Dendritic cell treated with granulocyte-macrophage colony-stimulating factor and Interleukin-4, amounts not matched to agents 40 ng/mL and 50 ng/mL, for 4 days (primary cell): ENCODE measurements at regions not wholly inside any gene's neighbourhood (a gene's known extent, or its start where the extent isn't known, plus 50 kb on each side); places are given as distances from the start of the nearest gene placed in this dataset.

ENCODE experiments used
- H3K27ac Mint-ChIP-seq: one replicate; pipeline ENCODE4 v1.8.0; 2022; ENCODE audit warnings: mild to moderate bottlenecking, mixed read lengths
- H3K27me3 Mint-ChIP-seq: one replicate; pipeline ENCODE4 v1.8.0; 2022; ENCODE audit warnings: mild to moderate bottlenecking, mixed read lengths
- H3K36me3 Mint-ChIP-seq: one replicate; pipeline ENCODE4 v1.8.0; 2022; ENCODE audit warnings: low read depth, mixed read lengths
- H3K4me1 Mint-ChIP-seq: one replicate; pipeline ENCODE4 v1.8.0; 2022; ENCODE audit warnings: low read depth, mixed read lengths
- H3K4me3 Mint-ChIP-seq: one replicate; pipeline ENCODE4 v1.8.0; 2022; ENCODE audit warnings: mild to moderate bottlenecking, moderate library complexity, mixed read lengths
- H3K9me3 Mint-ChIP-seq: one replicate; pipeline ENCODE4 v1.8.0; 2022; ENCODE audit warnings: mixed read lengths
- intact Hi-C: fragments of 100-400 bp; cut with micrococcal nuclease; formaldehyde crosslinking; loops from one replicate; pipeline ENCODE4 v1.15.0; 2022

DNA sequence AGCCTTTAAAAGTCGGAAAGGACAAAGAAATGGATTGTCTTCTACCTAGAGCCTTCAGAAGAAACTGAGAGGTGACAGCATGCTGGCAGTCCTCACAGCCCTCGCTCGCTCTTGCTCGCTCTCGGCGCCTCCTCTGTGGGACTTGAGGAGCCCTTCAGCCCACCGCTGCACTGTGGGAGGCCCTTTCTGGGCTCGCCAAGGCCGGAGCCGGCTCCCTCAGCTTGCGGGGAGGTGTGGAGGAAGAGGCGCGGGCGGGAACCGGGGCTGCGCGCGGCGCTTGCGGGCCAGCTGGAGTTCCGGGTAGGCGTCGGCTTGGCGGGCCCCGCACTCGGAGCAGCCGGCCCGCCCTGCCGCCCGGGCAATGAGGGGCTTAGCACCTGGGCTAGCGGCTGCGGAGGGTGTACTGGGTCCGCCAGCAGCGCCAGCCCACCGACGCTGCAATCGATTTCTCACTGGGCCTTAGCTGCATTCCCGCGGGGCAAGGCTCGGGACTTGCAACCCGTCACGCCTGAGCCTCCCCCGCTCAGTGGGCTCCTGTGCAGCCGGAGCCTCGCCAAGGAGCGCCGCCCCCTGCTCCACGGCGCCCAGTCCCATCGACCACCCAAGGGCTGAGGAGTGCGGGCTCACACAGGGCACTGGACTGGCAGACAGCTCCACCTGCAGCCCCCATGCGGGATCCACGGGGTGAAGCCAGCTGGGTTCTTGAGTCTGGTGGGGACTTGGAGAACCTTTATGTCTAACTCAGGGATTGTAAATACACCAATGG is 953.8 kb upstream of the GBE1 start:
- Mint-ChIP-seq H3K27ac (no peak overlapping the region), H3K27me3 (no peaks in the 10 kb centered on the region), H3K4me3 (no peak overlapping the region), H3K4me1 (no peaks in the 10 kb centered on the region), H3K9me3 (peaks cover 61% of the 10 kb centered on the region), H3K36me3 (no peaks in the 10 kb centered on the region)
- intact Hi-C loops = no loop called here

DNA sequence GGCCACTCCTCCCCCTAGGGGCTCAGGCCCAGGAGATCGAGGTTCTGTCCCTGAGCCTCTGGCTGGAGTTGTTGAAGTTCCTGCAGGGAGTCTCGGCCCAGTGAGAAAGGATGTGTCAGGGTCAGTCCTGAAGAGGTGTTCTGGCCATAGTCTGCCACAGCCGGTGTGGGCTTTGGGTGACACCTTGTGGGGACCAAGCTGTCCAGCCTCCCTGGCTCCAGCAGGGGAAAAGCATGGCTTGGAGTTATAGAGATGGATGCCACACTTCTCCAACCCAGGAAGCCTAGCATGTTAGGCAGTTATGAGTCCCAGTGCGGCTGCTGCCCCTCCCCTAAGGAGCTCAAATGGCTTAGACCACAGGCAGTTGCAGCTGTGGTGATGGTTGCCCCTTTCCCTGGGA is 945.6 kb upstream of the GBE1 start:
- intact Hi-C loops = no loop called here
- Mint-ChIP-seq H3K27me3 (no peaks in the 10 kb centered on the region), H3K4me3 (no peak overlapping the region), H3K4me1 (no peaks in the 10 kb centered on the region), H3K27ac (no peak overlapping the region), H3K36me3 (no peaks in the 10 kb centered on the region), H3K9me3 (peaks cover 53% of the 10 kb centered on the region)

- Mint-ChIP-seq H3K36me3 (no peaks in the 10 kb centered on the region), H3K27me3 (no peaks in the 10 kb centered on the region), H3K4me3 (no peak overlapping the region), H3K27ac (no peak overlapping the region), H3K9me3 (peaks cover 17% of the 10 kb centered on the region), H3K4me1 (no peaks in the 10 kb centered on the region)
- intact Hi-C loops = no loop called here
Observed at GRCh38 chr3:82685761-82686160, 924.3 kb upstream of the GBE1 start.

DNA sequence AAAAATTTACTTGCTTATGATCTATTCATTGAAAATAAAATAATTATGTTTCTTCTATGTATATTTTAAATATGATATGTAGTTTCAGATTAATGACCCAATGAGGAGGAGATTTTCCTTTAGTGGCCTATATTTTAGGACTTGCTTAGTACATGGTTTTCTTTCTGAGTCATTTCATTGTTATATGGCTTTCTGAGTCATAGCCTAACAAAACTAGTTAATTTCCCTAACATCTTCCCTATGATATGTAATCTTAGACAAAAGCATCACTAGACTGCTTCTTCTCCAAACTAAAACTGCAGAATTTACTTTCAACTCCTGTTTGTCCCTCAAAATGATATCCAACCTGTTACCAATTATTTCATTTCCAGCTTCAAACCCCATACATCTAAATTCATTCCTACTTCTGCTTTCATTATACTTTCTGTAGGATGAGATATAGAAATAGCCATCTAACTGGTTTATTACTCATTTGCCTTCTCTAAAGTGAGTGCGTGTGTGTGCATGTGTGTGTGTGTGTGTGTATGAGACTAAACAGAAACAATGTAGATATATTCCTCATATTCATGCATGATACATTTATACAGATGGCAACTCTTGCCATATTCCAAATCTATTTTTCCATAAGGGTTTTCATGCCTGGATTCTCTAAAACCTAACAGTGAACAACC is 915.0 kb upstream of the GBE1 start:
- Mint-ChIP-seq H3K9me3 (no peaks in the 10 kb centered on the region), H3K27ac (no peak overlapping the region), H3K36me3 (no peaks in the 10 kb centered on the region), H3K27me3 (no peaks in the 10 kb centered on the region), H3K4me3 (no peak overlapping the region), H3K4me1 (no peaks in the 10 kb centered on the region)
- intact Hi-C loops = no loop called here

DNA sequence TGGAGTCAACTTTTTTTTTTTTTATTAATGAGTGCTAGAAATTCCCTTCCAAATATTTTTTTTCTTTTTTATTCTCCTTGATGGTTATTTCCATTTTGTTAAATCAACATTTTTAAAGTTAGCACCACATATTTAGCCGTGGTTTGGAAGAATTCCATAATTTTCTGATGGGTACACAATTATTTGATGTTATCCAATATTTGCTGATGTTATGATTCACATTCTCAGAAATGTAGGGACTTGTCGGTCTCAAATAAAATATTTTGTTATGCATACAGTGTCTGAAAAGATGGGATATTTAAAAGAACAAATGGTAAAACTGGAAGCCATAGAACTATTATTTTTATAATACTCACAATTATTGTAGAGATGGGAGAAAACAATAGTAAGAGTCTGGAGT is 911.5 kb upstream of the GBE1 start:
- Mint-ChIP-seq H3K36me3 (no peaks in the 10 kb centered on the region), H3K9me3 (peaks cover 6% of the 10 kb centered on the region), H3K4me1 (no peaks in the 10 kb centered on the region), H3K27ac (no peak overlapping the region), H3K4me3 (no peak overlapping the region), H3K27me3 (no peaks in the 10 kb centered on the region)
- intact Hi-C loops = no loop called here

GRCh38 chr3:82671466-82671865 is 910.0 kb upstream of the GBE1 start:
- H3K36me3 Mint-ChIP-seq = no peaks in the 10 kb centered on the region
- H3K4me3 Mint-ChIP-seq = no peak overlapping the region
- peaks cover 16% of the 10 kb centered on the region for H3K9me3 Mint-ChIP-seq
- H3K27ac Mint-ChIP-seq = no peak overlapping the region
- H3K4me1 Mint-ChIP-seq = no peaks in the 10 kb centered on the region
- intact Hi-C loops = no loop called here
- no peaks in the 10 kb centered on the region for H3K27me3 Mint-ChIP-seq

GRCh38 chr3:82654708-82655107 is 893.3 kb upstream of the GBE1 start:
- no peaks in the 10 kb centered on the region for H3K4me1 Mint-ChIP-seq
- no peak overlapping the region for H3K27ac Mint-ChIP-seq
- H3K27me3 Mint-ChIP-seq = no peaks in the 10 kb centered on the region
- peaks cover 31% of the 10 kb centered on the region for H3K9me3 Mint-ChIP-seq
- no peaks in the 10 kb centered on the region for H3K36me3 Mint-ChIP-seq
- intact Hi-C loops = no loop called here
- H3K4me3 Mint-ChIP-seq = no peak overlapping the region

DNA sequence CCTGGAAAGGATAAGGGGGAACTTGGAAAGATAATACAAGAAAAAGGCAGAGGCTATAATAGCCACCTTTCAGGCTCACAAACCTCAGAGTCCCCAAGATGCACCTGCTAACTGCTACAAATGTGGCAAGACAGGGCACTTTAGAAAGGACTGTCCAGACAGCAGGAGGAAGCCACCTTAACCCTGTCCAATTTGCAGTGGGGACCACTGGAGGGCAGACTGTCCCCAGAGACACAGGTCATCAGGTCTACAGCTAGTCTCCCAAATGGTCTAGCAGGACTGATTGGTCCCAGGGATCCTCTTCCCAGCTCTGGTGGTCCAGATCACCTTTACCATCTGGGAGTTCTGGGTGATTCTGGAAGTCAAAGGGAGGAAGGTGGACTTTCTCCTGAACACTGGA is 882.5 kb upstream of the GBE1 start:
- H3K9me3 Mint-ChIP-seq = peaks cover 20% of the 10 kb centered on the region
- no peak overlapping the region for H3K4me3 Mint-ChIP-seq
- H3K4me1 Mint-ChIP-seq = no peaks in the 10 kb centered on the region
- H3K27me3 Mint-ChIP-seq = no peaks in the 10 kb centered on the region
- intact Hi-C loops = no loop called here
- H3K36me3 Mint-ChIP-seq = no peaks in the 10 kb centered on the region
- no peak overlapping the region for H3K27ac Mint-ChIP-seq

DNA sequence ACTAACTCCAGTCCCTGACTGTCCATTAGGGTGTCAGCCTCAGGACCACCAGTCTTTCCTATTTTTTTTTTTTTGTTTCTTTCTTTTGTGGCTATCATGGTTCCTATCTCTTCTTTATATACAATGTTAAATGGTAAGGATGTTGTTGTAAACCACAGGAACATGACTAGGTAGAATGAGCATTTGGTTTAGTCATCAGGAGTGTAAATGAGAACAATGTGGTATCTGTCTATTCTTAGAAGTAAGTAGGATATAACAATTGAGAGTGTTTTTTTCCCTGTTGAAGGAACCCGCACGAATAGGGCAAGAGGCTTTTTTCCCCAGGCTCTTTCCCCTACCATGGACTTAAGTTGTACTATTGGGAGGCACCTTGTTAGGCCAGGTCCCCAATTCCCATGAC is 880.3 kb upstream of the GBE1 start:
- intact Hi-C loops = no loop called here
- H3K4me3 Mint-ChIP-seq = no peak overlapping the region
- H3K4me1 Mint-ChIP-seq = no peaks in the 10 kb centered on the region
- peaks cover 20% of the 10 kb centered on the region for H3K9me3 Mint-ChIP-seq
- no peaks in the 10 kb centered on the region for H3K27me3 Mint-ChIP-seq
- H3K27ac Mint-ChIP-seq = no peak overlapping the region
- no peaks in the 10 kb centered on the region for H3K36me3 Mint-ChIP-seq

GRCh38 chr3:82640254-82640653 is 878.8 kb upstream of the GBE1 start:
- H3K4me3 Mint-ChIP-seq = no peak overlapping the region
- no peaks in the 10 kb centered on the region for H3K4me1 Mint-ChIP-seq
- intact Hi-C loops = no loop called here
- H3K27me3 Mint-ChIP-seq = no peaks in the 10 kb centered on the region
- H3K9me3 Mint-ChIP-seq = peaks cover 20% of the 10 kb centered on the region
- no peak overlapping the region for H3K27ac Mint-ChIP-seq
- H3K36me3 Mint-ChIP-seq = no peaks in the 10 kb centered on the region

- H3K4me3 Mint-ChIP-seq = no peak overlapping the region
- H3K27ac Mint-ChIP-seq = no peak overlapping the region
- peaks cover 20% of the 10 kb centered on the region for H3K9me3 Mint-ChIP-seq
- H3K27me3 Mint-ChIP-seq = no peaks in the 10 kb centered on the region
- H3K36me3 Mint-ChIP-seq = no peaks in the 10 kb centered on the region
- intact Hi-C loops = no loop called here
- H3K4me1 Mint-ChIP-seq = no peaks in the 10 kb centered on the region
Observed at GRCh38 chr3:82637574-82637973, 876.1 kb upstream of the GBE1 start.

DNA sequence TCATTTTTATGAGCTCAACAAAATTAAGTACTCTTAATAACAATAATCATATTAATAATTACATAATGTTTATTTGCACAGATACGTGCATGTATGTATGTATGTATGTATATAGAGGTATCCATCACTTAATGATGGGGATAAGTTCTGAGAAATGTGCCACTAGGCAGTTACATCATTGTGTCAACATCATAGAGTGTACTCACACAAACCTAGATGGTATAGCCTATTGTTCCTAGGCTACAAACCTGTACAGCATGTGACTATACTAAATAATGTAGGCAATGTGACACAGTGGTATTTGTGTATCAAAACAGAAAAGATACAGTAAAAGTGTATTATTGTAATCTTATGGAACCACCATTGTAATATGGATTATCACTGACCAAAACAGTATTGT is 874.7 kb upstream of the GBE1 start:
- H3K36me3 Mint-ChIP-seq = no peaks in the 10 kb centered on the region
- H3K27me3 Mint-ChIP-seq = no peaks in the 10 kb centered on the region
- intact Hi-C loops = no loop called here
- peaks cover 6% of the 10 kb centered on the region for H3K9me3 Mint-ChIP-seq
- H3K4me3 Mint-ChIP-seq = no peak overlapping the region
- no peaks in the 10 kb centered on the region for H3K4me1 Mint-ChIP-seq
- no peak overlapping the region for H3K27ac Mint-ChIP-seq

- no peaks in the 10 kb centered on the region for H3K4me1 Mint-ChIP-seq
- no peaks in the 10 kb centered on the region for H3K36me3 Mint-ChIP-seq
- H3K4me3 Mint-ChIP-seq = no peak overlapping the region
- intact Hi-C loops = no loop called here
- H3K27me3 Mint-ChIP-seq = no peaks in the 10 kb centered on the region
- no peak overlapping the region for H3K27ac Mint-ChIP-seq
- peaks cover 15% of the 10 kb centered on the region for H3K9me3 Mint-ChIP-seq
Observed at GRCh38 chr3:82633319-82633718, 871.9 kb upstream of the GBE1 start.

DNA sequence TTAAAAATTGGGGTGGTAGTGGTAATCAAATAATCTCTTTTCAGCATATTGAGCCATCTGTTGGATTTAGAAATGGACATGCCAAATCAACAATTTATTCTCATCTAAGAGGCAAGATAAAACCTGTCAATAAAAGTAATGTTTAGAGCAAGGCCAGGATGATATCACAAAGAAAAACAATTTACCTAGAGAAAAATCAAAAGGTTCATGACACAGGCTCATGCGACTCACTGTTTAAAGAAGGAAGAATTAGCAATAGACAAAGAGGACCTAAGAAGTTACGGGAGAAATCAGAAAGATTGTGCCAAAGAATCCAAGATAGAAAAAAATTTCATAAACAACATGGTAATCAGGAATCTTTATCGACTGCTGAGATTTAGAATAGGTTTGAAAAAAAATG is 868.5 kb upstream of the GBE1 start:
- Mint-ChIP-seq H3K9me3 (peaks cover 15% of the 10 kb centered on the region), H3K27ac (no peak overlapping the region), H3K27me3 (no peaks in the 10 kb centered on the region), H3K36me3 (no peaks in the 10 kb centered on the region), H3K4me1 (no peaks in the 10 kb centered on the region), H3K4me3 (no peak overlapping the region)
- intact Hi-C loops = no loop called here
